ENCODE measurements at regions not wholly inside any gene's neighbourhood (a gene's known extent, or its start where the extent isn't known, plus 50 kb on each side); places are given as distances from the start of the nearest gene placed in this dataset.

- no peak for DNase-seq (ENCODE audit: low spot score)
- in situ Hi-C loops (cut with MboI; ENCODE audit: low sequenced_read_pairs, unreplicated experiment) = no loop called here
- no peak for TF ChIP-seq CTCF (IDR thresholded peaks at IDR 0.05; ENCODE audit: borderline replicate concordance, control extremely low read depth, extremely low read depth, insufficient read depth, missing control alignments)
Observed at GRCh38 chr6:25176466-25176865, 102.7 kb upstream of the CARMIL1 start.

GRCh38 chr6:25177500-25178028 lies 101.6 kb upstream of the CARMIL1 start:
- TF ChIP-seq CTCF (IDR thresholded peaks at IDR 0.05; ENCODE audit: borderline replicate concordance, control extremely low read depth, extremely low read depth, insufficient read depth, missing control alignments) = no peak
- DNase-seq (ENCODE audit: low spot score) = no peak
- in situ Hi-C loops (cut with MboI; ENCODE audit: low sequenced_read_pairs, unreplicated experiment) = no loop called here

- no peak for TF ChIP-seq CTCF (IDR thresholded peaks at IDR 0.05; ENCODE audit: borderline replicate concordance, control extremely low read depth, extremely low read depth, insufficient read depth, missing control alignments)
- no peak for DNase-seq (ENCODE audit: low spot score)
- in situ Hi-C loops (cut with MboI; ENCODE audit: low sequenced_read_pairs, unreplicated experiment) = no loop called here
Observed at GRCh38 chr6:25178336-25179035, 100.7 kb upstream of the CARMIL1 start.

GRCh38 chr6:25179051-25179778 lies 100.0 kb upstream of the CARMIL1 start:
- in situ Hi-C loops (cut with MboI; ENCODE audit: low sequenced_read_pairs, unreplicated experiment) = no loop called here
- DNase-seq (ENCODE audit: low spot score) = no peak
- TF ChIP-seq CTCF (IDR thresholded peaks at IDR 0.05; ENCODE audit: borderline replicate concordance, control extremely low read depth, extremely low read depth, insufficient read depth, missing control alignments) = no peak

- DNase-seq (ENCODE audit: low spot score) = no peak
- in situ Hi-C loops (cut with MboI; ENCODE audit: low sequenced_read_pairs, unreplicated experiment) = no loop called here
- TF ChIP-seq CTCF (IDR thresholded peaks at IDR 0.05; ENCODE audit: borderline replicate concordance, control extremely low read depth, extremely low read depth, insufficient read depth, missing control alignments) = no peak
Observed at GRCh38 chr6:25180630-25181349, 98.4 kb upstream of the CARMIL1 start.

GRCh38 chr6:25181350-25181724 lies 97.8 kb upstream of the CARMIL1 start:
- DNase-seq (ENCODE audit: low spot score) = no peak
- no peak for TF ChIP-seq CTCF (IDR thresholded peaks at IDR 0.05; ENCODE audit: borderline replicate concordance, control extremely low read depth, extremely low read depth, insufficient read depth, missing control alignments)
- in situ Hi-C loops (cut with MboI; ENCODE audit: low sequenced_read_pairs, unreplicated experiment) = no loop called here
